ENCODE measurements at regions not wholly inside any gene's neighbourhood (a gene's known extent, or its start where the extent isn't known, plus 50 kb on each side); places are given as distances from the start of the nearest gene placed in this dataset.

- Histone ChIP-seq H3K27ac (ENCODE audit: low read depth, low read length) (no peak overlapping the region), H3K4ac (replicated peaks; ENCODE audit: insufficient read length, low read depth, low read length) (no peak overlapping the region), H2BK20ac (ENCODE audit: low read length) (no peak overlapping the region), H3K4me2 (ENCODE audit: insufficient read depth in 1 of 2, low read depth in 2 of 2, low read length in 2 of 2) (no peak overlapping the region), H3K36me3 (ENCODE audit: control insufficient read depth in 2 of 4, insufficient read depth in 4 of 4, low read length in 3 of 4) (no peaks in the 10 kb centered on the region), H2BK12ac (ENCODE audit: low read depth, low read length) (no peak overlapping the region), H2BK120ac (replicated peaks; ENCODE audit: low read depth, low read length) (no peak overlapping the region), H3K27me3 (replicated peaks in 1 of 4; ENCODE audit: control insufficient read depth in 3 of 4, extremely low read depth in 1 of 4, insufficient read depth in 3 of 4, low read length in 3 of 4) (no peaks in the 10 kb centered on the region), H3K23ac (ENCODE audit: insufficient read length) (no peak overlapping the region), H3K14ac (ENCODE audit: insufficient read length) (no peak overlapping the region), H3K18ac (ENCODE audit: extremely low read depth, low read length) (no peak overlapping the region), H2BK15ac (ENCODE audit: low read length) (no peak overlapping the region), H3K9ac (replicated peaks in 1 of 4; ENCODE audit: extremely low read depth in 1 of 4, low read depth in 3 of 4, low read length in 3 of 4) (no peak overlapping the region), H2BK5ac (ENCODE audit: low read depth, low read length) (no peak overlapping the region), H3K4me1 (replicated peaks in 1 of 4; ENCODE audit: control insufficient read depth in 3 of 4, insufficient read depth in 4 of 4, low read length in 3 of 4) (no peaks in the 10 kb centered on the region), H3K9me3 (ENCODE audit: insufficient read depth in 2 of 2, low read depth in 1 of 2, low read length in 1 of 2) (peaks cover 0 to 6% of the 10 kb centered on the region in 2 experiments; a peak in 1 of 4 replicates), H4K8ac (ENCODE audit: extremely low read depth, insufficient read depth, low read length) (no peak overlapping the region), H3K79me1 (ENCODE audit: low read depth, low read length) (no peaks in the 10 kb centered on the region), H4K91ac (replicated peaks; ENCODE audit: insufficient read length, low read length) (no peak overlapping the region), H3K79me2 (ENCODE audit: control insufficient read depth in 1 of 2, insufficient read depth in 2 of 2, low read length in 2 of 2) (no peaks in the 10 kb centered on the region), H3K4me3 (ENCODE audit: extremely low read depth in 1 of 4, insufficient read depth in 2 of 4, low read depth in 3 of 4, low read length in 4 of 4) (no peak overlapping the region), H3K23me2 (ENCODE audit: low read depth, low read length) (no peaks in the 10 kb centered on the region), H3K56ac (replicated peaks; ENCODE audit: insufficient read length, low read depth, low read length) (no peak overlapping the region), H4K20me1 (replicated peaks in 1 of 2; ENCODE audit: control insufficient read depth in 1 of 2, insufficient read depth in 2 of 2, low read length in 2 of 2) (no peaks in the 10 kb centered on the region), H4K5ac (ENCODE audit: insufficient read length, low read depth, low read length) (no peak overlapping the region), H2AK5ac (ENCODE audit: low read depth, low read length) (no peak overlapping the region), H2AFZ (ENCODE audit: low read length) (no peak overlapping the region)
- WGBS, 2 experiments (ENCODE audit: extremely low coverage in 1 of 2, insufficient coverage in 1 of 2, insufficient read length in 1 of 2, insufficient replicate concordance in 2 of 2, low coverage in 1 of 2, low lambda C conversion rate in 2 of 2, missing lambda C conversion rate in 1 of 2): 90% methylated on average over 2 of the region's 2 CpGs; no CpG with 5 or more reads in 1 of the 2 experiments
- DNase-seq (ENCODE audit: low read depth in 1 of 2, low spot score in 2 of 2) (no peak), FAIRE-seq (no peak)
- ChIA-PET POLR2A (ENCODE audit: partially characterized antibody) (no interaction called here), CTCF (ENCODE audit: partially characterized antibody) (interaction anchor here (0.5 to 1.5 kb wide), 3 partner anchors 9 to 21 kb away, joined by 3 read pairs; no protein-coding TSS in a partner anchor)
- TF ChIP-seq TEAD4 (IDR thresholded peaks at IDR 0.05; ENCODE audit: low read depth, low read length): no peak
These were observed 225.4 kb upstream of the ZFP64 start for GRCh38 chr20:52416953-52417352.

Measured in H1 (cell line).